H1 (cell line): ENCODE measurements at regions not wholly inside any gene's neighbourhood (a gene's known extent, or its start where the extent isn't known, plus 50 kb on each side); places are given as distances from the start of the nearest gene placed in this dataset.

Experiments
- EP300 ChIP-seq, 2 experiments: IDR thresholded peaks; 1 replicate in 1 of 2; 2 replicates in 1 of 2; pipeline ENCODE4 v1.6.1; 2011 to 2012; ENCODE audit warnings: low read depth in 2 of 2, low read length in 2 of 2, mild to moderate bottlenecking in 2 of 2, borderline replicate concordance in 1 of 2, inconsistent platforms in 1 of 2, moderate library complexity in 1 of 2
- JUND ChIP-seq: IDR thresholded peaks from 2 replicates; pipeline ENCODE4 v1.6.1; 2011; ENCODE audit warnings: mild to moderate bottlenecking, improper control_type of control experiment, low read length
- SIX5 ChIP-seq: IDR thresholded peaks from 2 replicates; pipeline ENCODE4 v1.6.1; 2011; ENCODE audit warnings: mild to moderate bottlenecking, low read depth, low read length
- SP4 ChIP-seq: IDR thresholded peaks from 2 replicates; pipeline ENCODE4 v1.6.1; 2012; ENCODE audit warnings: low read length, inconsistent platforms
- TF ChIP-seq, protein P1 (sequence below), 3 experiments: IDR thresholded peaks; 1 replicate in 2 of 3; 2 replicates in 1 of 3; pipeline versions ENCODE4 v1.5.1 to v1.6.1; 2011; ENCODE audit warnings: low read length in 3 of 3, mild to moderate bottlenecking in 3 of 3, inconsistent platforms in 2 of 3, low read depth in 1 of 3, moderate library complexity in 1 of 3; ENCODE audit not compliant: insufficient read depth in 1 of 3; ENCODE audit errors: control extremely low read depth in 1 of 3

DNA sequence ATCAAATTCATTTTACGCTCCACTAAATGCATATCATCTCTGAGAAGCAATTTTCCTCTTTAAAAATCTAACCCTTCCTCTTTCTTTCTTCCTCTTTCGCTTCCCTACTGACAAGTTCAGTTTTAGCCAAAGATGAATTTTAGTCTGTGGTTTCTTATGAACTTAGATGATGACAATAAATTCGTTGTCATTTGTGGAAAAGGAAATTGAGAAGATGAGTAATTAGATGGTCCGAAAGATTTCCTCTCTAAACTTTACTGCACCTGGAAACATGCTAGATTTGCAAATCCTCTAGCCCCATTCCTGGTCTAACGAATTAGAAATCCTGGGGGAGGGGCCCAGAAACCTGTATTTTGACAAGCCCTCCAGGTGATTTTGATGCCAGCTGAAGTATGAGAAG is 855.4 kb upstream of the CHORDC1 start (continued):
- TF ChIP-seq SP4 (no peak), SIX5 (no peak), EP300 (IDR thresholded peaks at IDR 0.05; ENCODE audit: borderline replicate concordance in 1 of 2, low read depth in 2 of 2, low read length in 2 of 2) (no peak), JUND (no peak)
- TF ChIP-seq, protein P1, sequence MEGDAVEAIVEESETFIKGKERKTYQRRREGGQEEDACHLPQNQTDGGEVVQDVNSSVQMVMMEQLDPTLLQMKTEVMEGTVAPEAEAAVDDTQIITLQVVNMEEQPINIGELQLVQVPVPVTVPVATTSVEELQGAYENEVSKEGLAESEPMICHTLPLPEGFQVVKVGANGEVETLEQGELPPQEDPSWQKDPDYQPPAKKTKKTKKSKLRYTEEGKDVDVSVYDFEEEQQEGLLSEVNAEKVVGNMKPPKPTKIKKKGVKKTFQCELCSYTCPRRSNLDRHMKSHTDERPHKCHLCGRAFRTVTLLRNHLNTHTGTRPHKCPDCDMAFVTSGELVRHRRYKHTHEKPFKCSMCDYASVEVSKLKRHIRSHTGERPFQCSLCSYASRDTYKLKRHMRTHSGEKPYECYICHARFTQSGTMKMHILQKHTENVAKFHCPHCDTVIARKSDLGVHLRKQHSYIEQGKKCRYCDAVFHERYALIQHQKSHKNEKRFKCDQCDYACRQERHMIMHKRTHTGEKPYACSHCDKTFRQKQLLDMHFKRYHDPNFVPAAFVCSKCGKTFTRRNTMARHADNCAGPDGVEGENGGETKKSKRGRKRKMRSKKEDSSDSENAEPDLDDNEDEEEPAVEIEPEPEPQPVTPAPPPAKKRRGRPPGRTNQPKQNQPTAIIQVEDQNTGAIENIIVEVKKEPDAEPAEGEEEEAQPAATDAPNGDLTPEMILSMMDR (IDR thresholded peaks at IDR 0.05; ENCODE audit: control extremely low read depth in 1 of 3, insufficient read depth in 1 of 3, low read depth in 1 of 3, low read length in 3 of 3) = no peak
